Endothelial cell of umbilical vein (primary cell): ENCODE measurements at regions not wholly inside any gene's neighbourhood (a gene's known extent, or its start where the extent isn't known, plus 50 kb on each side); places are given as distances from the start of the nearest gene placed in this dataset.

Experiments used
- BruUV-seq: library from RNA; stranded (reverse); fragments of 400-500 nt; replicated peaks from 2 replicates; lab custom pipeline; 2021; lab: Mats Ljungman, UMichigan
- CTCF ChIA-PET: fragments of 300-600, 350-600 bp; sonication (Branson Sonifier 250); formaldehyde crosslinking; loops from one replicate; lab custom pipeline; 2021; ENCODE audit warnings: antibody characterized with exemption, inconsistent platforms; lab: Charles Lee
- POLR2A ChIA-PET: fragments of 300-600, 350-600 bp; sonication (Branson Sonifier 250); formaldehyde crosslinking; loops from one replicate; lab custom pipeline; 2021; ENCODE audit warnings: antibody characterized with exemption, inconsistent platforms; lab: Charles Lee
- DNase-seq: peaks from one replicate; pipeline ENCODE4 v3.0.0-alpha.2; 2011; ENCODE audit warnings: low read depth, low spot score
- FAIRE-seq: peaks from 2 replicates; lab custom pipeline; 2011; peaks lifted over from hg19 to GRCh38; lab: Jason Lieb, UNC
- H2AFZ ChIP-seq: 2 replicates; pipeline ENCODE4 v1.6.0; 2012; ENCODE audit warnings: low read depth, low read length, control low read depth, inconsistent platforms
- H3K27ac ChIP-seq: 2 replicates; pipeline ENCODE4 v1.5.1; 2011; ENCODE audit warnings: low read depth, mild to moderate bottlenecking, control low read depth, low read length, moderate library complexity; ENCODE audit not compliant: insufficient read depth
- H3K27me3 ChIP-seq, 2 experiments: 2 replicates each; pipeline versions ENCODE4 v1.6.0 to v1.6.1; 2011; ENCODE audit warnings: low read length in 2 of 2, mixed read lengths in 1 of 2; ENCODE audit not compliant: control insufficient read depth in 2 of 2, insufficient read depth in 2 of 2
- H3K36me3 ChIP-seq, 2 experiments: 2 replicates in 1 of 2; 3 replicates in 1 of 2; pipeline ENCODE4 v1.5.1; 2011; ENCODE audit warnings: low read length in 2 of 2, mild to moderate bottlenecking in 1 of 2, moderate library complexity in 1 of 2; ENCODE audit not compliant: control insufficient read depth in 2 of 2, insufficient read depth in 2 of 2; ENCODE audit errors: extremely low read depth in 1 of 2
- H3K4me1 ChIP-seq: 3 replicates; pipeline ENCODE4 v1.5.1; 2011; ENCODE audit warnings: mild to moderate bottlenecking, low read length; ENCODE audit not compliant: control insufficient read depth, insufficient read depth; ENCODE audit errors: extremely low read depth
- H3K4me2 ChIP-seq: 2 replicates; pipeline ENCODE4 v1.6.1; 2011; ENCODE audit warnings: low read length, control low read depth, mixed read lengths; ENCODE audit not compliant: insufficient read depth
- H3K4me3 ChIP-seq, 3 experiments: fragments of 200-600 bp in 1 of 3; sonication (generic), shearing (Covaris generic) in 1 of 3; replicated peaks in 1 of 3; 2 replicates each; pipeline ENCODE4 v1.5.1; 2011 to 2016; ENCODE audit warnings: control low read depth in 3 of 3, low read length in 3 of 3, mild to moderate bottlenecking in 2 of 3, inconsistent platforms in 1 of 3, low read depth in 1 of 3, moderate library complexity in 1 of 3; ENCODE audit not compliant: insufficient read depth in 1 of 3
- H3K79me2 ChIP-seq: 2 replicates; pipeline ENCODE4 v1.6.0; 2012; ENCODE audit warnings: low read length, inconsistent platforms; ENCODE audit not compliant: control insufficient read depth, insufficient read depth
- H3K9ac ChIP-seq: replicated peaks from 2 replicates; pipeline ENCODE3; 2011; ENCODE audit warnings: low read length, control low read depth; ENCODE audit not compliant: insufficient read depth; ENCODE audit errors: extremely low read depth
- H3K9me1 ChIP-seq: replicated peaks from 3 replicates; pipeline ENCODE4 v1.6.0; 2011; ENCODE audit warnings: mild to moderate bottlenecking, low read length; ENCODE audit not compliant: control insufficient read depth, insufficient read depth; ENCODE audit errors: extremely low read depth
- H3K9me3 ChIP-seq: replicated peaks from 2 replicates; pipeline ENCODE4 v1.5.1; 2012; ENCODE audit warnings: low read length, inconsistent platforms; ENCODE audit not compliant: control insufficient read depth, insufficient read depth
- H4K20me1 ChIP-seq: replicated peaks from 2 replicates; pipeline ENCODE3; 2011; ENCODE audit warnings: mild to moderate bottlenecking, low read length; ENCODE audit not compliant: control insufficient read depth, insufficient read depth; ENCODE audit errors: extremely low read depth
- CTCF ChIP-seq, 2 donors: IDR thresholded peaks; 1 replicate in 1 of 2; 2 replicates in 1 of 2; pipeline ENCODE4 v1.5.1; 2011; ENCODE audit warnings: low read length in 2 of 2, mild to moderate bottlenecking in 2 of 2, moderate library complexity in 2 of 2, control low read depth in 1 of 2, inconsistent platforms in 1 of 2, low read depth in 1 of 2; ENCODE audit not compliant: insufficient read depth in 1 of 2; ENCODE audit errors: extremely low read depth in 1 of 2
- EZH2 ChIP-seq: IDR thresholded peaks from 2 replicates; pipeline ENCODE4 v1.6.1; 2012; ENCODE audit warnings: borderline replicate concordance, low read depth, mild to moderate bottlenecking, moderate library complexity, low read length, inconsistent platforms; ENCODE audit not compliant: severe bottlenecking
- MYC ChIP-seq: IDR thresholded peaks from one replicate; pipeline ENCODE4 v1.6.1; 2011; ENCODE audit warnings: mild to moderate bottlenecking, low read depth, low read length
- dilution Hi-C: fragments of 300-500 bp; cut with MboI; formaldehyde crosslinking; loops from one replicate; pipeline ENCODE4 v1.15.0; 2019; ENCODE audit warnings: low sequenced_read_pairs; ENCODE audit not compliant: extremely low pct_ligation_motif_present
- intact Hi-C: fragments of 100-400 bp; cut with micrococcal nuclease; formaldehyde crosslinking; loops from one replicate; pipeline ENCODE4 v1.10.0; 2022

GRCh38 chr18:52216109-52216508, 123.9 kb upstream of the DCC start:
- no peak overlapping the region for H2AFZ ChIP-seq
- POLR2A ChIA-PET = no interaction called here
- intact Hi-C loops (no loop called here), dilution Hi-C loops (no loop called here)
- H3K27me3 ChIP-seq = no peaks in the 10 kb centered on the region
- no peaks in the 10 kb centered on the region for H3K79me2 ChIP-seq
- no peak for FAIRE-seq
- H3K9me1 ChIP-seq = no peaks in the 10 kb centered on the region
- H3K4me3 ChIP-seq = no peak overlapping the region
- no peak overlapping the region for H3K27ac ChIP-seq
- CTCF ChIA-PET = no interaction called here
- no peaks in the 10 kb centered on the region for H3K36me3 ChIP-seq
- no peaks in the 10 kb centered on the region for H3K4me1 ChIP-seq
- H4K20me1 ChIP-seq = no peaks in the 10 kb centered on the region
- no peaks in the 10 kb centered on the region for H3K9me3 ChIP-seq
- H3K4me2 ChIP-seq = no peak overlapping the region
- no peak overlapping the region for H3K9ac ChIP-seq
- no TSS peak for BruUV-seq
- DNase-seq = no peak
- TF ChIP-seq CTCF (IDR thresholded peaks at IDR 0.05; ENCODE audit: extremely low read depth in 1 of 2, insufficient read depth in 1 of 2, low read depth in 1 of 2, low read length in 2 of 2) = no peak

DNA sequence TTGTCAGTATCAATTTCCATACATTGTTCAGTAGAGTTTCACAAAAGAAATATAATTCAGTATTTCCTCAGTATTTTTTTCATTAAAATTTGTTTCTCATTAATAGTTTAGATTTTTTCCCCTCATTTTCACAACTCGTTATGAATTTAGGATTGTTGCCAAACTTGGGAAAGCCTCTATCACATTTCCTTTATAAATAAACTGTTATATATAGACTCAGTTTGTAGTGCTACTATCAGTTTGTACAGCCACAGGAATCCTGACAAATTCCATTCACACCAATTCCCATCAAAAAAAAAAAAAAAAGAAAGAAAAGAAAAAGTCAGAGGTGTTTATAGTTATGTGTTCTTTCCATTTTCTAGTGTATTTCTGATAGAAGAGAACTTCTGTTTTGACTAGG, 123.3 kb upstream of the DCC start:
- no peak overlapping the region for H3K27ac ChIP-seq
- H3K9me1 ChIP-seq = no peaks in the 10 kb centered on the region
- no peaks in the 10 kb centered on the region for H3K27me3 ChIP-seq
- intact Hi-C loops = no loop called here
- DNase-seq (no peak), FAIRE-seq (no peak)
- no peaks in the 10 kb centered on the region for H3K9me3 ChIP-seq
- CTCF ChIA-PET = no interaction called here
- dilution Hi-C loops = no loop called here
- H3K4me1 ChIP-seq = no peaks in the 10 kb centered on the region
- POLR2A ChIA-PET = no interaction called here
- H4K20me1 ChIP-seq = no peaks in the 10 kb centered on the region
- no peak for TF ChIP-seq MYC
- TF ChIP-seq EZH2 = no peak
- no TSS peak for BruUV-seq
- H3K4me2 ChIP-seq = no peak overlapping the region
- no peak overlapping the region for H3K4me3 ChIP-seq
- no peaks in the 10 kb centered on the region for H3K79me2 ChIP-seq
- no peak overlapping the region for H3K9ac ChIP-seq
- no peak overlapping the region for H2AFZ ChIP-seq
- H3K36me3 ChIP-seq = no peaks in the 10 kb centered on the region
